GM18511 (cell line): ENCODE measurements at regions not wholly inside any gene's neighbourhood (a gene's known extent, or its start where the extent isn't known, plus 50 kb on each side); places are given as distances from the start of the nearest gene placed in this dataset.

Experiments
- ATAC-seq: cut with Tn5 transposase; IDR thresholded peaks from one replicate; pipeline ENCODE4 v1.9.1; 2021; ENCODE audit warnings: mild to moderate bottlenecking, moderate library complexity; ENCODE audit not compliant: unreplicated experiment

- no peak for ATAC-seq
Measured at GRCh38 chr14:89630101-89630829, 213.2 kb upstream of the FOXN3 start.

GRCh38 chr14:89629383-89629782, 212.3 kb upstream of the FOXN3 start:
- ATAC-seq = no peak

- no peak for ATAC-seq
Measured at GRCh38 chr14:89628521-89628920, 211.5 kb upstream of the FOXN3 start.

GRCh38 chr14:89626233-89626806, 209.3 kb upstream of the FOXN3 start:
- no peak for ATAC-seq

GRCh38 chr14:89625731-89626232, 208.7 kb upstream of the FOXN3 start:
- no peak for ATAC-seq

GRCh38 chr14:89625244-89625713, 208.2 kb upstream of the FOXN3 start:
- ATAC-seq = no peak

- ATAC-seq = no peak
Measured at GRCh38 chr14:89624500-89625156, 207.6 kb upstream of the FOXN3 start.

GRCh38 chr14:89621791-89622638, 205.0 kb upstream of the FOXN3 start:
- no peak for ATAC-seq

GRCh38 chr14:89621009-89621421, 204.0 kb upstream of the FOXN3 start:
- no peak for ATAC-seq

- no peak for ATAC-seq
Measured at GRCh38 chr14:89620436-89620835, 203.4 kb upstream of the FOXN3 start.

- no peak for ATAC-seq
Measured at GRCh38 chr14:89619596-89619995, 202.6 kb upstream of the FOXN3 start.

GRCh38 chr14:89618811-89619551, 201.9 kb upstream of the FOXN3 start:
- peak; percentile 73 for ATAC-seq

- ATAC-seq = no peak
Measured at GRCh38 chr14:89618330-89618708, 201.3 kb upstream of the FOXN3 start.

- ATAC-seq = peak; percentile 32
Measured at GRCh38 chr14:89617481-89618329, 200.7 kb upstream of the FOXN3 start.

GRCh38 chr14:89616852-89617341, 199.9 kb upstream of the FOXN3 start:
- peak; percentile 31 for ATAC-seq

- ATAC-seq = no peak
Measured at GRCh38 chr14:89616425-89616824, 199.4 kb upstream of the FOXN3 start.

GRCh38 chr14:89615421-89615820, 198.4 kb upstream of the FOXN3 start:
- no peak for ATAC-seq

GRCh38 chr14:89614009-89614691, 197.1 kb upstream of the FOXN3 start:
- ATAC-seq = no peak
